ENCODE measurements at regions not wholly inside any gene's neighbourhood (a gene's known extent, or its start where the extent isn't known, plus 50 kb on each side); places are given as distances from the start of the nearest gene placed in this dataset.

DNA sequence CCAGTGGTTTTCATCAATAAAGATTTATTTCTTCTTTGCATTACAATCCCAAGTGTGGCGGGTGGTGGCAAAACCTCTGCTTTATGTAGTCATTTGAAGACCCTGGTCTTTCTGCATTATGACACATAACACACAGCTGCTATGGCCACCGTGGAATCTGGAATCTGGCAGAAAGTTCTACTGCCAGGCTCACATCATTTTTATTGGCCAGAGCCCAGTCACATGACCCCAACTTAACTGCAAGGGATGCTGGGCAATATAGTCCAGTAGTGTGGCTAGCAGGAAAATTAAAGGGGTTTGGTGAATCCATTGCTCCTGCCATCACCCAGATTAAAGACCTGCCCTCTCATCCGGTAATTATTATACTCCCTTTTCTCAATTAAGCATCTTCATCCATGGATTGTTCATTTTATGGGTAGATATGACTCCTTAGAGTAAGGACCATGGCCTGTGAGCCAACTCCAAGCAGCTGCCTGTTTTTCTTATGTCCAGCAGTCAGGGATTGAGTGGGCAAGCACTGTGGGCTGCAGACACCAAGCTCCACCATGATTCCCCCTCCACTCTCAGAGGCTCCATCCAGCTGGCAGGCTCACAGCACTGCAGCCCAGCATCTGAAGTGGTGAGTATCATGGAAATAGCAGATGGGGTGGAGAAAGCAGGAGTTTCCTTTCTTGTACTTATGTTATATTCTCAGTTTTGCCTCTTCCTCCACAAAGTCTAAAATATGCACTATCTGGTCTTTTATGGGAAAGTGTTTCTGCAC, 1030.7 kb downstream of the AACS start:
- Histone ChIP-seq H2BK12ac (ENCODE audit: low read depth, low read length) (no peak overlapping the region), H3K4me2 (ENCODE audit: insufficient read depth in 1 of 2, low read depth in 2 of 2, low read length in 2 of 2) (no peak overlapping the region), H3K79me1 (ENCODE audit: low read depth, low read length) (no peaks in the 10 kb centered on the region), H2AK5ac (ENCODE audit: low read depth, low read length) (no peak overlapping the region), H4K20me1 (replicated peaks in 1 of 2; ENCODE audit: control insufficient read depth in 1 of 2, insufficient read depth in 2 of 2, low read length in 2 of 2) (no peaks in the 10 kb centered on the region), H3K79me2 (ENCODE audit: control insufficient read depth in 1 of 2, insufficient read depth in 2 of 2, low read length in 2 of 2) (no peaks in the 10 kb centered on the region), H2BK15ac (ENCODE audit: low read length) (no peak overlapping the region), H3K23me2 (ENCODE audit: low read depth, low read length) (no peaks in the 10 kb centered on the region), H3K27me3 (replicated peaks in 1 of 4; ENCODE audit: control insufficient read depth in 3 of 4, extremely low read depth in 1 of 4, insufficient read depth in 3 of 4, low read length in 3 of 4) (no peaks in the 10 kb centered on the region), H3K4me1 (replicated peaks in 1 of 4; ENCODE audit: control insufficient read depth in 3 of 4, insufficient read depth in 4 of 4, low read length in 3 of 4) (no peaks in the 10 kb centered on the region), H4K5ac (ENCODE audit: insufficient read length, low read depth, low read length) (no peak overlapping the region), H3K23ac (ENCODE audit: insufficient read length) (no peak overlapping the region), H3K36me3 (ENCODE audit: control insufficient read depth in 2 of 4, insufficient read depth in 4 of 4, low read length in 3 of 4) (no peaks in the 10 kb centered on the region), H3K4ac (replicated peaks; ENCODE audit: insufficient read length, low read depth, low read length) (no peak overlapping the region), H3K56ac (replicated peaks; ENCODE audit: insufficient read length, low read depth, low read length) (no peak overlapping the region), H3K14ac (ENCODE audit: insufficient read length) (no peak overlapping the region), H3K27ac (ENCODE audit: low read depth, low read length) (no peak overlapping the region), H3K9me3 (ENCODE audit: insufficient read depth in 2 of 2, low read depth in 1 of 2, low read length in 1 of 2) (no peaks in the 10 kb centered on the region), H3K9ac (replicated peaks in 1 of 4; ENCODE audit: extremely low read depth in 1 of 4, low read depth in 3 of 4, low read length in 3 of 4) (no peak overlapping the region), H3K4me3 (ENCODE audit: extremely low read depth in 1 of 4, insufficient read depth in 2 of 4, low read depth in 3 of 4, low read length in 4 of 4) (no peak overlapping the region), H2BK20ac (ENCODE audit: low read length) (no peak overlapping the region), H4K91ac (replicated peaks; ENCODE audit: insufficient read length, low read length) (no peak overlapping the region), H4K8ac (ENCODE audit: extremely low read depth, insufficient read depth, low read length) (no peak overlapping the region), H2AFZ (ENCODE audit: low read length) (0 out of 2 replicates have a peak overlapping the region, but pooled peaks have one; percentile 51), H2BK5ac (ENCODE audit: low read depth, low read length) (no peak overlapping the region), H2BK120ac (replicated peaks; ENCODE audit: low read depth, low read length) (no peak overlapping the region), H3K18ac (ENCODE audit: extremely low read depth, low read length) (no peak overlapping the region)
- no peak for TF ChIP-seq KDM1A (IDR thresholded peaks at IDR 0.05; ENCODE audit: borderline replicate concordance, low read length)
- TF ChIP-seq, protein P1, sequence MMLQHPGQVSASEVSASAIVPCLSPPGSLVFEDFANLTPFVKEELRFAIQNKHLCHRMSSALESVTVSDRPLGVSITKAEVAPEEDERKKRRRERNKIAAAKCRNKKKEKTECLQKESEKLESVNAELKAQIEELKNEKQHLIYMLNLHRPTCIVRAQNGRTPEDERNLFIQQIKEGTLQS (IDR thresholded peaks at IDR 0.05; ENCODE audit: insufficient read depth, low read depth, low read length): peak; percentile 33; the same call in 1 of the 2 replicates
- TF ChIP-seq HDAC2 (IDR thresholded peaks at IDR 0.05; ENCODE audit: borderline replicate concordance in 1 of 2, low read depth in 2 of 2, low read length in 2 of 2): no peak
- no peak for TF ChIP-seq NRF1 (IDR thresholded peaks at IDR 0.05; ENCODE audit: low read depth, low read length)
- TF ChIP-seq SIX5 (IDR thresholded peaks at IDR 0.05; ENCODE audit: low read depth, low read length): peak; percentile 23; the same call in 1 of the 2 replicates
- no peak for TF ChIP-seq SRF (IDR thresholded peaks at IDR 0.05; ENCODE audit: low read depth, low read length)
- TF ChIP-seq, protein P2, sequence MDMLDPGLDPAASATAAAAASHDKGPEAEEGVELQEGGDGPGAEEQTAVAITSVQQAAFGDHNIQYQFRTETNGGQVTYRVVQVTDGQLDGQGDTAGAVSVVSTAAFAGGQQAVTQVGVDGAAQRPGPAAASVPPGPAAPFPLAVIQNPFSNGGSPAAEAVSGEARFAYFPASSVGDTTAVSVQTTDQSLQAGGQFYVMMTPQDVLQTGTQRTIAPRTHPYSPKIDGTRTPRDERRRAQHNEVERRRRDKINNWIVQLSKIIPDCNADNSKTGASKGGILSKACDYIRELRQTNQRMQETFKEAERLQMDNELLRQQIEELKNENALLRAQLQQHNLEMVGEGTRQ (IDR thresholded peaks at IDR 0.05; ENCODE audit: low read length): peak; percentile 62
- FAIRE-seq (no peak), DNase-seq (ENCODE audit: low read depth in 1 of 2, low spot score in 2 of 2) (no peak)
- 88% methylated on average over 3 of the region's 3 CpGs; no CpG with 5 or more reads in 1 of the 2 experiments for WGBS, 2 experiments (ENCODE audit: extremely low coverage in 1 of 2, insufficient coverage in 1 of 2, insufficient read length in 1 of 2, insufficient replicate concordance in 2 of 2, low coverage in 1 of 2, low lambda C conversion rate in 2 of 2, missing lambda C conversion rate in 1 of 2)
- CTCF ChIA-PET (ENCODE audit: partially characterized antibody): no interaction called here
- POLR2A ChIA-PET (ENCODE audit: partially characterized antibody): no interaction called here
